ENCODE measurements at regions not wholly inside any gene's neighbourhood (a gene's known extent, or its start where the extent isn't known, plus 50 kb on each side); places are given as distances from the start of the nearest gene placed in this dataset.

DNA sequence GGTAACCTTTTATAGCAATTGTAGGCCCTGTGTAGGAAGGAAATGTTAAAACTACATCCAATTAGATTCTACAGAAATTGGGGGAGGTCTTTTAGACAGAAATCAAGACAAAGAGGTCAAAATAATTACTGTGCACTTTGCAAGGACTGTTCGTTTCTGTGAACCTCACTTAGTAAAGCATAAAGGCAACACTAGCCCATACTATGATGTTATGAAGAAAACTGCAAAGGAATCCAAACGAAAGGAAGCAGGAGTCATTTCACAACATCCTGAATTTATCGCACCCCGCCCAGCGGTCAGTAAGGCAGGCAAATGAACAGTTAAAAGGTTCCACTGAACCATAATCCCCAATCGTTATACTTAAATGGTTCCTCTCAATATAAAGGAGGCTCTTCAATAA, 429.5 kb upstream of the ARID1B start:
- no peaks in the 10 kb centered on the region for H3K36me3 ChIP-seq (ENCODE audit: control insufficient read depth, insufficient read depth, low read length)
- TF ChIP-seq, protein P1, sequence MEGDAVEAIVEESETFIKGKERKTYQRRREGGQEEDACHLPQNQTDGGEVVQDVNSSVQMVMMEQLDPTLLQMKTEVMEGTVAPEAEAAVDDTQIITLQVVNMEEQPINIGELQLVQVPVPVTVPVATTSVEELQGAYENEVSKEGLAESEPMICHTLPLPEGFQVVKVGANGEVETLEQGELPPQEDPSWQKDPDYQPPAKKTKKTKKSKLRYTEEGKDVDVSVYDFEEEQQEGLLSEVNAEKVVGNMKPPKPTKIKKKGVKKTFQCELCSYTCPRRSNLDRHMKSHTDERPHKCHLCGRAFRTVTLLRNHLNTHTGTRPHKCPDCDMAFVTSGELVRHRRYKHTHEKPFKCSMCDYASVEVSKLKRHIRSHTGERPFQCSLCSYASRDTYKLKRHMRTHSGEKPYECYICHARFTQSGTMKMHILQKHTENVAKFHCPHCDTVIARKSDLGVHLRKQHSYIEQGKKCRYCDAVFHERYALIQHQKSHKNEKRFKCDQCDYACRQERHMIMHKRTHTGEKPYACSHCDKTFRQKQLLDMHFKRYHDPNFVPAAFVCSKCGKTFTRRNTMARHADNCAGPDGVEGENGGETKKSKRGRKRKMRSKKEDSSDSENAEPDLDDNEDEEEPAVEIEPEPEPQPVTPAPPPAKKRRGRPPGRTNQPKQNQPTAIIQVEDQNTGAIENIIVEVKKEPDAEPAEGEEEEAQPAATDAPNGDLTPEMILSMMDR (IDR thresholded peaks at IDR 0.05; ENCODE audit: insufficient read depth, low read depth, low read length) = no peak
- ChIA-PET POLR2A (no interaction called here), CTCF (no interaction called here)
- H3K27me3 ChIP-seq (ENCODE audit: control insufficient read depth, insufficient read depth, low read length) = no peaks in the 10 kb centered on the region
- no peak for DNase-seq (ENCODE audit: low read depth)
- no peak overlapping the region for H3K4me3 ChIP-seq (ENCODE audit: low read depth, low read length)

DNA sequence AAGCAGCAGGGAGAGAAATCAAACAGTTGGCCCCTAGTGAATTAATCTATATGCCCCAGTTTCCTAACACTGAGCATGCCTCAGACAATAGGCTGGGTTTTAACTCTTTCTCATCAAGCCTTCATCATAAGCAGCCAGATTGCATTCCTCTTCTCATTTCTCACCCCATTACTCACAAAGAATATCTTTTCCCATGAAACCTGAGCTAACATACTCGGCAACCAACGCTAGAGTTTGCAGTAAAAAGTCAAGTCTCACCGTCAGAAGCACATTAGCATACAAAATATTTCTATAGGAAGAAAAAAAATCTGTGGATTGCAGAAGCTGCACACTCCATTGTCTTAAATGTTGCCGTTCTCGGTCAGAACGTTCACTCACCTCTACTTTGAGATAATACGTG, 429.9 kb upstream of the ARID1B start:
- no peak for DNase-seq (ENCODE audit: low read depth)

GRCh38 chr6:156345700-156346099, 431.5 kb upstream of the ARID1B start:
- Histone ChIP-seq H3K4me3 (ENCODE audit: low read depth, low read length) (no peak overlapping the region), H3K36me3 (ENCODE audit: control insufficient read depth, insufficient read depth, low read length) (no peaks in the 10 kb centered on the region), H3K27me3 (ENCODE audit: control insufficient read depth, insufficient read depth, low read length) (no peaks in the 10 kb centered on the region)
- ChIA-PET POLR2A (no interaction called here), CTCF (no interaction called here)
- no peak for DNase-seq (ENCODE audit: low read depth)
- TF ChIP-seq, protein P1 (IDR thresholded peaks at IDR 0.05; ENCODE audit: insufficient read depth, low read depth, low read length) = no peak

More for the DNA sequence above, 429.9 kb upstream of the ARID1B start:
- TF ChIP-seq, protein P1 (IDR thresholded peaks at IDR 0.05; ENCODE audit: insufficient read depth, low read depth, low read length) = no peak
- CTCF ChIA-PET = no interaction called here
- Histone ChIP-seq H3K4me3 (ENCODE audit: low read depth, low read length) (no peak overlapping the region), H3K27me3 (ENCODE audit: control insufficient read depth, insufficient read depth, low read length) (no peaks in the 10 kb centered on the region), H3K36me3 (ENCODE audit: control insufficient read depth, insufficient read depth, low read length) (no peaks in the 10 kb centered on the region)
- POLR2A ChIA-PET = no interaction called here

DNA sequence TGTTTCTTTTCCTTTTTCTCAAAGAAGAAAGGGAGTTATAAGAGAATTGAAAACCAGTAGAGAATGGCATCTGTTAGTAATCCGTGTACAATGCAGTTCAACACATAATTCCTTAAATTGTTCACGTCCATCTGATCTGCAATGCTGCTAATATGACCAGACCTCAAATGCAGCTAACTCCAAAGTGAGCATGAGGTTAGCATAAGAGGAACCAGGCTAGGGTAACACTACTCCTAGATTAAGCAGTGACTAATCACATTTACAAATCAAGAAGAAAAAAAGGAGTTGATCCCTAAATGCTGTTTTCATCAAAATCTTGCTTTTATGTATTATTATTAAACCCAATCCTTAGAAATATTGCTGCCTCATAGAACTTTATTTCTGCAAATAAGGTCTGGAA, 432.7 kb upstream of the ARID1B start:
- Histone ChIP-seq H3K36me3 (ENCODE audit: control insufficient read depth, insufficient read depth, low read length) (no peaks in the 10 kb centered on the region), H3K4me3 (ENCODE audit: low read depth, low read length) (no peak overlapping the region), H3K27me3 (ENCODE audit: control insufficient read depth, insufficient read depth, low read length) (no peaks in the 10 kb centered on the region)
- ChIA-PET CTCF (no interaction called here), POLR2A (no interaction called here)
- TF ChIP-seq, protein P1 (IDR thresholded peaks at IDR 0.05; ENCODE audit: insufficient read depth, low read depth, low read length) = no peak
- DNase-seq (ENCODE audit: low read depth) = no peak

DNA sequence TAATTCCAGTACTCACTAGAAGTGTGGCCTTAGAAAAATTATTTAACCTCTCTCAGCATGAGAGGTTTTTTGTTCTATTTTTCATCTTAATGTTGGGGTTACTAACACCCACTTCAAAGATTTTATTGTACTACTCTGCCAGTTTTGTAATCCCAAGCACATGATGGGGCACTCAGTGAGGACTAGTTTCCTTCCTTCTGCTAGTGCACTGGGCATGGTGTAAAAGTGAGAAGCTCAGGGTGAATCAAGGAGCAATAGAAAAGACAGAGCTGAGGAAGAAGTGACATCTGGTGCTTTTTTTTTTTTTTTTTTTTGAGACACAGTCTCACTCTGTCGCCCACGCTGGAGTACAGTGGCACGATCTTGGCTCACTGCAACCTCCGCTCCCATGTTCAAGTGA, 439.4 kb upstream of the ARID1B start:
- DNase-seq (ENCODE audit: low read depth) = no peak
- Histone ChIP-seq H3K27me3 (ENCODE audit: control insufficient read depth, insufficient read depth, low read length) (no peaks in the 10 kb centered on the region), H3K4me3 (ENCODE audit: low read depth, low read length) (no peak overlapping the region), H3K36me3 (ENCODE audit: control insufficient read depth, insufficient read depth, low read length) (no peaks in the 10 kb centered on the region)
- TF ChIP-seq, protein P1 (IDR thresholded peaks at IDR 0.05; ENCODE audit: insufficient read depth, low read depth, low read length) = no peak
- ChIA-PET CTCF (no interaction called here), POLR2A (no interaction called here)
